Mesodermal cell (in vitro differentiated cells): ENCODE measurements at regions not wholly inside any gene's neighbourhood (a gene's known extent, or its start where the extent isn't known, plus 50 kb on each side); places are given as distances from the start of the nearest gene placed in this dataset.

Experiments used
- H3K27ac ChIP-seq: 2 replicates; pipeline ENCODE4 v1.7.0; 2013; ENCODE audit warnings: mild to moderate bottlenecking, low read depth, low read length, moderate library complexity; ENCODE audit not compliant: severe bottlenecking
- H3K36me3 ChIP-seq: 2 replicates; pipeline ENCODE4 v1.7.1; 2013; ENCODE audit warnings: mild to moderate bottlenecking, low read length, moderate library complexity; ENCODE audit not compliant: control insufficient read depth, insufficient read depth
- H3K4me1 ChIP-seq: one replicate; pipeline ENCODE4 v1.7.1; 2013; ENCODE audit warnings: mild to moderate bottlenecking, low read length; ENCODE audit not compliant: insufficient read depth, control insufficient read depth, poor library complexity, severe bottlenecking
- H3K4me3 ChIP-seq: 2 replicates; pipeline ENCODE4 v1.7.0; 2013; ENCODE audit warnings: low read length, control low read depth, mild to moderate bottlenecking; ENCODE audit not compliant: insufficient read depth, poor library complexity, severe bottlenecking; ENCODE audit errors: extremely low read depth
- H3K9me3 ChIP-seq: 2 replicates; pipeline ENCODE4 v1.7.1; 2013; ENCODE audit warnings: mild to moderate bottlenecking, low read length, moderate library complexity; ENCODE audit not compliant: control insufficient read depth
- WGBS, 2 experiments: methylation state at CpG; one replicate each; pipeline ENCODE4 v1.1.5; 2013; ENCODE audit warnings: missing lambda C conversion rate in 2 of 2; ENCODE audit not compliant: insufficient coverage in 2 of 2; 5-methylcytosine and 5-hydroxymethylcytosine counted together

DNA sequence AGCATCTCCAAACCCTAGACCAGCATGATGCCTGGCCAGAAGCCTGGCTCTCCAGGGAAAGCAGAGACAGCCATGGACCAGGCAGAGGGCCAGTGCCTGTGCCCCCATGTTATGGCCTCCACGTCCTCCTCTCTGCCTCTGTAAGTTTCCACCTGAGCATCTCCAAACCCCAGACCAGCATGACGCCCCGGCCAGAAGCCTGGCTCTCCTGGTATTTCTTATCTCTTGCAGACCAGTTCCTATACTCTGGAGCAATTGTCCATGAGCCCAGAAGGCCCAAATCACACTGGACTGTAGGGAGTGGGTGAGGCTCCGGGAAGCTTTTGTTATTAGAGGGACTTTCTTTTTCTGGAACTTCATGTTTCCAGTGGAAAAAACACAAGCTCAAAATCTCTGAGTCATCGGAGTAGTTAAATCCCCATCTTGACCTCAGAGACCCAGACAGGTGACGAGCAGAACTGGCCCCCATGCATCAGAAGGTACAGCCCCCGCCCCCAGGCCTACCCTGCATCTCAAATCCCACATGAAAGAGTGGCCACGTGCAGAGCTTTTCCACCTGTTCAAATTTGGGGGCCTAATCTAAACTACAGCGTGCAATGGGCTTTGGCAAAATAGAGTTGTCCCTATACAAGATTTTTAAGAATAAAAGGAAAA is 110.2 kb upstream of the FOXQ1 start:
- H3K27ac ChIP-seq = no peak overlapping the region
- peaks cover 21% of the 10 kb centered on the region for H3K4me1 ChIP-seq
- H3K4me3 ChIP-seq = no peak overlapping the region
- H3K36me3 ChIP-seq = no peaks in the 10 kb centered on the region
- WGBS, 2 experiments = 91 to 96% methylated on average over 4 to 5 of the region's 9 CpGs
- no peaks in the 10 kb centered on the region for H3K9me3 ChIP-seq

DNA sequence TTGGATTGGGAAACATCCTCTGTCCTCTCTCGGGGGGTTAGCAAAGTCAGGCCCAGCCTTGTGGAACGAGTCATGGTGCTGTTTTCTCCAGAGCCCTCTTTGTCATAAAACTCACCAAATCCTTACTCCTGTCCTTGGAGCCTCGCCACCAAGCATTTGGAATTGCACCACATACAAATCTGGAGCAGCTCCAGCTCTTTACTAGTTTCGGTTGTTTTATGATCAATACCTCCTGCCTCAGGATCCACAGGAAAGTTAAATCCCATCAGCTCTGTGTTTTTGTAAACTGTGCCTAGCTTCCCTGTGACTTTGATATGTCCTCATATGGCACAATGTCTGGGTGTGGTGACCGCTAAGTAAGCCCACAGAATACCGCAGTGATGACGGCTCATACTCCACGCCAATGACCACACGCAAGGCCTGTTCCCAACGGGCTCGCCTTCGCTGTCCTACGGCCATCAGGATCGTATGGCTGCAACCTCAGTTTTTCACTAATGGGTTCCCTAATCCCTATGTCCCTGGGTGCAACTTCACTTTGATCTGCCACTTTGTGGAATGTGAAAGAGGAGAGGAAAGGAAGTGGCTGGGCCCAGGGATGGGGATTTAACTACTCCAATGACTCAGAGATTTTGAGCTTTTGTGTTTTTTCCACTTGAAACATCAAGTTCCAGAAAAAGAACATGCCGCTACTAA is 111.3 kb upstream of the FOXQ1 start:
- WGBS, 2 experiments = 87 to 97% methylated on average over 12 to 15 of the region's 15 CpGs

DNA sequence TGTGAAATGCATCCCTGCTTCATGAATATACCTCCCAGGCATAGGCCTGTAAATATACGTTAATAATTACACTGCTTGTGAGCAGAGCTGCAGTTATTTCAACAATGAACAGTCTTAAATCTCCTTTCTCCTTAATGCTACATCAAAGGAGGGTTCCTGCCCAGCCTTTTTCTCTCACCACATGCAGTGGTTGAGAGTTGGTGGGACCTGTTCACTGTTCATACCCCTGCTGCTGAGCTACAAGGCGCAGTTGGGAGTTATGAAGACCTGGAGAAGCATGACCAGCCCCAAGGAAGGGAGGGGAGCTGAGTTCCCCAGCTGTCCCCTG is 111.9 kb upstream of the FOXQ1 start:
- Histone ChIP-seq H3K36me3 (no peaks in the 10 kb centered on the region), H3K9me3 (no peaks in the 10 kb centered on the region), H3K4me3 (no peak overlapping the region), H3K27ac (peak overlapping the region; percentile 25), H3K4me1 (peaks cover 21% of the 10 kb centered on the region)
- 83% methylated on average over 1 of the region's 2 CpGs; no CpG with 5 or more reads in 1 of the 2 experiments for WGBS, 2 experiments

More for the DNA sequence above, 111.3 kb upstream of the FOXQ1 start:
- H3K4me3 ChIP-seq = no peak overlapping the region
- H3K36me3 ChIP-seq = no peaks in the 10 kb centered on the region
- H3K27ac ChIP-seq = peak overlapping the region; percentile 25
- H3K9me3 ChIP-seq = no peaks in the 10 kb centered on the region
- peaks cover 21% of the 10 kb centered on the region for H3K4me1 ChIP-seq

- H3K4me1 ChIP-seq = peaks cover 21% of the 10 kb centered on the region
- no peak overlapping the region for H3K27ac ChIP-seq
- H3K4me3 ChIP-seq = no peak overlapping the region
- H3K9me3 ChIP-seq = peaks cover 7% of the 10 kb centered on the region
- H3K36me3 ChIP-seq = no peaks in the 10 kb centered on the region
- 82 to 92% methylated on average over 3 of the region's 3 CpGs for WGBS, 2 experiments
Measured at GRCh38 chr6:1197309-1197708, 114.6 kb upstream of the FOXQ1 start.

DNA sequence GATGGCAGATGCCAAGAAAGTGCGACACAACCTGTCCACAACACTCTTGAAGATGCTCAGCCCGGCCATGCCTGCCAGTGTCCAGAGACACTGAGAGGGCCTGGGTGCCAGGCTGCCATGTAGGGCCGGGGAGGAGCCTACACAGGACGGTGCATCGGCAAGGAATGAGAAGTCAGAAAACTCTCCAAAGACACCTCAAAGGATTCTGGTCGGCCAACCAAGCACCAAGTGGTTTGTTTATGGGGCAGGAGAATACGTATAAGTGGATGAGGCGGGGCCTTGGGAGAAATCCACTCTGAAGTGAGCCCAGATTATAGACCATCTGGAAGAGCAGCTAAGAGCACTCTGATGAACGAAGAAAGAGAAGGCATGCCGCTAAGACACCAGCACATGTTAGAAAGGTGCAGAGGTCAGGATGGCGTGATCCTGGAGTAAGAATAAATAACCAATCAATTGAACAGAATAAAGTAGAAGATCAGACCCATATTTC is 120.7 kb upstream of the FOXQ1 start:
- H3K4me3 ChIP-seq = no peak overlapping the region
- no peak overlapping the region for H3K27ac ChIP-seq
- no peaks in the 10 kb centered on the region for H3K36me3 ChIP-seq
- peaks cover 7% of the 10 kb centered on the region for H3K9me3 ChIP-seq
- H3K4me1 ChIP-seq = peaks cover 7% of the 10 kb centered on the region
- WGBS, 2 experiments = 94 to 95% methylated on average over 7 of the region's 11 CpGs

DNA sequence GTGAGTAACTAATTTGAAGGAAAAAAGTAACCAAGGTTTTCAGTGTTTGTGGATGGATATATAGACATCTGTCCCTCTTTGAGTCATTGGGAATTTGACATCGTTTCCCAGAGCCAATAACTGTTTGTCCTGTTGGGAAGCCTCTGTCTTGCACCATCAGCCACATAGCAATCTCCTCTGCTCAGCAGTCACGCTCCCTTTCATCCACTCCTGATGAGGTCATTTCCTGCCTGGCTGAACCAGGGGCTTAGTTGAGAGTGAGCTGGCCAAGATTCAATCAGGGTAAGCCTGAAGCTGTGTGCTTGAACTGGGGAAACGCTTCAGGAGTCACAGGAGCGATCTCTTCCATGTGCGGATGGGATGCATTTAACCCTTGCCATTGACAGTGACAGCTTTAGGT is 121.5 kb upstream of the FOXQ1 start:
- Histone ChIP-seq H3K4me3 (no peak overlapping the region), H3K4me1 (peaks cover 7% of the 10 kb centered on the region), H3K36me3 (no peaks in the 10 kb centered on the region), H3K27ac (peak overlapping the region; percentile 3), H3K9me3 (peaks cover 7% of the 10 kb centered on the region)
- 71 to 72% methylated on average over 3 to 5 of the region's 5 CpGs for WGBS, 2 experiments

- WGBS, 2 experiments = 100% methylated on average over 1 of the region's 3 CpGs
- Histone ChIP-seq H3K4me3 (no peak overlapping the region), H3K9me3 (peaks cover 2% of the 10 kb centered on the region), H3K27ac (no peak overlapping the region), H3K4me1 (peaks cover 7% of the 10 kb centered on the region), H3K36me3 (no peaks in the 10 kb centered on the region)
Measured at GRCh38 chr6:1188199-1188598, 123.7 kb upstream of the FOXQ1 start.

- H3K4me1 ChIP-seq = peaks cover 7% of the 10 kb centered on the region
- no peak overlapping the region for H3K4me3 ChIP-seq
- no peaks in the 10 kb centered on the region for H3K36me3 ChIP-seq
- H3K9me3 ChIP-seq = no peaks in the 10 kb centered on the region
- WGBS, 2 experiments = 89 to 97% methylated on average over 5 of the region's 7 CpGs
- H3K27ac ChIP-seq = no peak overlapping the region
Measured at GRCh38 chr6:1187293-1188131, 124.4 kb upstream of the FOXQ1 start.

DNA sequence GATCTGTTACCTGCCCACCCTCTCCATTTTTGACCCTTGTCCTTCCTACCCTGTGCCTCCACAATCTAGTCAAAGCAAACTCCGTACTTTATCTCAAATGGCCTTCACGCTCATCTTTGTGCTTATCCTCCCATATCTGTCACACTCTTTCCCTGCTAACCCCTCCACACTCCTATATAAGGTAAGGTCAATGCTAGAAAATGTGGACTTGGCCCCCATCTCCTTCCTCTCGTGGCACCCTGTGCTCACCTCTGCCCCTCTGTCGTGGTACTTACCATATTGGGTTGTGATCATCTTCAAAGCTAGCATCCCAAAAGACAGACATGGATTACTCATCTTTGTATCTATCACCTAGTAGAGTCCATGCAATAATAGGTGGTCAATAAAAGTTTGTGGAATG is 127.6 kb upstream of the FOXQ1 start:
- no peaks in the 10 kb centered on the region for H3K9me3 ChIP-seq
- no peak overlapping the region for H3K27ac ChIP-seq
- no peaks in the 10 kb centered on the region for H3K36me3 ChIP-seq
- H3K4me1 ChIP-seq = no peaks in the 10 kb centered on the region
- 90 to 96% methylated on average over 2 to 3 of the region's 4 CpGs for WGBS, 2 experiments
- no peak overlapping the region for H3K4me3 ChIP-seq

- Histone ChIP-seq H3K4me1 (no peaks in the 10 kb centered on the region), H3K27ac (no peak overlapping the region), H3K4me3 (no peak overlapping the region), H3K36me3 (no peaks in the 10 kb centered on the region), H3K9me3 (no peaks in the 10 kb centered on the region)
- 87 to 98% methylated on average over 10 to 12 of the region's 13 CpGs for WGBS, 2 experiments
Measured at GRCh38 chr6:1182722-1183521, 129.0 kb upstream of the FOXQ1 start.
